Upper lobe of left lung (tissue), 4 donors: ENCODE measurements at regions not wholly inside any gene's neighbourhood (a gene's known extent, or its start where the extent isn't known, plus 50 kb on each side); places are given as distances from the start of the nearest gene placed in this dataset.

ENCODE experiments used
- CTCF ChIP-seq, 6 experiments: fragments of 450-650 bp in 4 of 6; fragments of 200-600 bp in 2 of 6; sonication (generic) in 2 of 6; IDR thresholded peaks; one replicate each; pipeline ENCODE4 v1.5.1; 2016 to 2019; ENCODE audit warnings: antibody characterized with exemption in 6 of 6
- EP300 ChIP-seq, 4 donors: sonication (generic); formaldehyde crosslinking; IDR thresholded peaks; one replicate each; pipeline ENCODE4 v1.5.1; 2017; ENCODE audit warnings: antibody characterized with exemption in 4 of 4, control low read depth in 2 of 4
- POLR2A ChIP-seq, 4 donors: fragments of 450-650 bp; IDR thresholded peaks; one replicate each; pipeline ENCODE4 v1.5.1; 2016 to 2017; ENCODE audit warnings: antibody characterized with exemption in 4 of 4, mild to moderate bottlenecking in 2 of 4
- POLR2AphosphoS5 ChIP-seq, 2 donors: sonication (generic); formaldehyde crosslinking; IDR thresholded peaks; one replicate each; pipeline ENCODE4 v1.5.1; 2017; ENCODE audit warnings: antibody characterized with exemption in 2 of 2

DNA sequence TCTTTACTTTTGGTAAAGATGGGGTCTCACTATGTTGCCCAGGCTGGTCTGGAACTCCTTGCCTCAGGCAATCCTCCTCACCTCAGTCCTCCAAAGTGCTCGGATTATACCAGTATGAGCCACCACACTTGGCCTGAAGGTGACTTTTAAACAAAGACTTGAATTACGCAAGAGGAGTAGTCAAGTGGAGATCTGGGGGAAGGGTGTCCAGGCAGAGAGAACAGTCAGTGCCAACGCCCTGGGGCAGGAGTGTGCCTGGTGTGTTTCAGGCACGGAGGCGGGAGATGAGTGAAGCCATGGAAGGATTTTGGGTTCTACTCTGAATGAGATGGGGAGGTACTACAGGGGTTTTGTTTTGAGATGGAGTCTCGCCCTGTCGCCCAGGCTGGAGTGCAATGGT, 82.6 kb upstream of the NPTX2 start:
- TF ChIP-seq CTCF (IDR thresholded peaks at IDR 0.05) (no peak), EP300 (IDR thresholded peaks at IDR 0.05) (no peak), POLR2A (IDR thresholded peaks at IDR 0.05) (no peak), POLR2AphosphoS5 (IDR thresholded peaks at IDR 0.05) (no peak)
